ENCODE measurements at regions not wholly inside any gene's neighbourhood (a gene's known extent, or its start where the extent isn't known, plus 50 kb on each side); places are given as distances from the start of the nearest gene placed in this dataset.
"Not testable (repeated sequence)": the region's sequence is repeated elsewhere in the genome, so short reads cannot be mapped to it uniquely, and the experiment has no call there.

- DNase-seq, result no peak
Observed at GRCh38 chr19:20385061-20385460, 180.5 kb downstream of the ZNF737 start.

- no peak for DNase-seq
Observed at GRCh38 chr19:20371911-20372310, 193.7 kb downstream of the ZNF737 start.

- DNase-seq, result not testable (repeated sequence)
Observed at GRCh38 chr19:20371304-20371703, 194.3 kb downstream of the ZNF737 start.

GRCh38 chr19:20367811-20368294 is 197.7 kb downstream of the ZNF737 start:
- no peak for DNase-seq

GRCh38 chr19:20365146-20365545 is 198.1 kb downstream of the ZNF486 start:
- DNase-seq, result no peak

GRCh38 chr19:20359933-20360720 is 193.1 kb downstream of the ZNF486 start:
- no peak for DNase-seq

GRCh38 chr19:20358841-20359465 is 191.9 kb downstream of the ZNF486 start:
- DNase-seq, result not testable (repeated sequence)

- DNase-seq, result no peak
Observed at GRCh38 chr19:20357921-20358320, 190.9 kb downstream of the ZNF486 start.

- no peak for DNase-seq
Observed at GRCh38 chr19:20351244-20351643, 184.2 kb downstream of the ZNF486 start.

GRCh38 chr19:20349206-20349605 is 182.2 kb downstream of the ZNF486 start:
- DNase-seq, result no peak

- no peak for DNase-seq
Observed at GRCh38 chr19:20339444-20339843, 172.4 kb downstream of the ZNF486 start.

- DNase-seq, result no peak
Observed at GRCh38 chr19:20334760-20335159, 167.7 kb downstream of the ZNF486 start.

- no peak for DNase-seq
Observed at GRCh38 chr19:20333508-20333907, 166.5 kb downstream of the ZNF486 start.

GRCh38 chr19:20325151-20325550 is 158.1 kb downstream of the ZNF486 start:
- no peak for DNase-seq

GRCh38 chr19:20321139-20321763 is 154.2 kb downstream of the ZNF486 start:
- no peak for DNase-seq

- DNase-seq, result no peak
Observed at GRCh38 chr19:20320191-20320590, 153.2 kb downstream of the ZNF486 start.

GRCh38 chr19:20318616-20319015 is 151.6 kb downstream of the ZNF486 start:
- no peak for DNase-seq

GRCh38 chr19:20315543-20315942 is 148.5 kb downstream of the ZNF486 start:
- no peak for DNase-seq

- DNase-seq, result no peak
Observed at GRCh38 chr19:20313894-20314293, 146.9 kb downstream of the ZNF486 start.

GRCh38 chr19:20307127-20307526 is 140.1 kb downstream of the ZNF486 start:
- DNase-seq, result no peak

GRCh38 chr19:20296314-20296713 is 129.3 kb downstream of the ZNF486 start:
- DNase-seq, result not testable (repeated sequence)

GRCh38 chr19:20294181-20294580 is 127.2 kb downstream of the ZNF486 start:
- DNase-seq, result no peak

- DNase-seq, result not testable (repeated sequence)
Observed at GRCh38 chr19:20292520-20292919, 125.5 kb downstream of the ZNF486 start.

GRCh38 chr19:20289186-20289585 is 122.2 kb downstream of the ZNF486 start:
- no peak for DNase-seq

Measured in T-helper 1 cell (primary cell).